Esophagus squamous epithelium (tissue), 4 donors: ENCODE measurements at regions not wholly inside any gene's neighbourhood (a gene's known extent, or its start where the extent isn't known, plus 50 kb on each side); places are given as distances from the start of the nearest gene placed in this dataset.

ENCODE experiments used
- CTCF ChIP-seq, 6 experiments: fragments of 450-650 bp in 4 of 6; fragments of 200-600 bp in 2 of 6; sonication (generic) in 2 of 6; IDR thresholded peaks; one replicate each; pipeline ENCODE4 v1.5.1; 2016 to 2019; ENCODE audit warnings: antibody characterized with exemption in 6 of 6, mild to moderate bottlenecking in 4 of 6, moderate library complexity in 4 of 6
- POLR2A ChIP-seq, 4 donors: fragments of 450-650 bp; IDR thresholded peaks; one replicate each; pipeline ENCODE4 v1.6.1; 2017; ENCODE audit warnings: antibody characterized with exemption in 4 of 4, mild to moderate bottlenecking in 4 of 4, moderate library complexity in 3 of 4

- TF ChIP-seq POLR2A (IDR thresholded peaks at IDR 0.05), result no peak
- TF ChIP-seq CTCF (IDR thresholded peaks at IDR 0.05), result no peak
Observed at GRCh38 chr2:222797871-222798270, 63.0 kb upstream of the ACSL3 start.
